Kasumi-1 (cell line): ENCODE measurements at regions not wholly inside any gene's neighbourhood (a gene's known extent, or its start where the extent isn't known, plus 50 kb on each side); places are given as distances from the start of the nearest gene placed in this dataset.
"Not testable (repeated sequence)": the region's sequence is repeated elsewhere in the genome, so short reads cannot be mapped to it uniquely, and the experiment has no call there.

Experiments
- DNase-seq, 2 experiments: peaks; one replicate each; lab custom pipeline; 2025; lab: John Stamatoyannopoulos, UW

GRCh38 chr2:56971383-56971974 lies 787.7 kb downstream of the CCDC85A start:
- DNase-seq = no peak

- DNase-seq = no peak
Observed at GRCh38 chr2:56981554-56981953, 797.8 kb downstream of the CCDC85A start.

GRCh38 chr2:56985609-56986008 lies 801.8 kb downstream of the CCDC85A start:
- DNase-seq = no peak

GRCh38 chr2:57022496-57022895 lies 838.7 kb downstream of the CCDC85A start:
- no peak for DNase-seq

- no peak for DNase-seq
Observed at GRCh38 chr2:57044931-57045635, 861.3 kb downstream of the CCDC85A start.

- no peak for DNase-seq
Observed at GRCh38 chr2:57049273-57049672, 865.5 kb downstream of the CCDC85A start.

- no peak for DNase-seq
Observed at GRCh38 chr2:57050007-57050406, 866.2 kb downstream of the CCDC85A start.

GRCh38 chr2:57066301-57066700 lies 882.5 kb downstream of the CCDC85A start:
- DNase-seq = not testable (repeated sequence)

GRCh38 chr2:57075226-57075625 lies 891.4 kb downstream of the CCDC85A start:
- DNase-seq = no peak

- no peak for DNase-seq
Observed at GRCh38 chr2:57080035-57080434, 896.2 kb downstream of the CCDC85A start.

GRCh38 chr2:57084697-57085281 lies 901.0 kb downstream of the CCDC85A start:
- DNase-seq = no peak

GRCh38 chr2:57093020-57093419 lies 909.2 kb downstream of the CCDC85A start:
- DNase-seq = no peak

GRCh38 chr2:57097855-57098254 lies 914.1 kb downstream of the CCDC85A start:
- DNase-seq = no peak

GRCh38 chr2:57100436-57100835 lies 916.6 kb downstream of the CCDC85A start:
- no peak for DNase-seq

- DNase-seq = no peak
Observed at GRCh38 chr2:57105694-57106093, 921.9 kb downstream of the CCDC85A start.

GRCh38 chr2:57107353-57107752 lies 923.6 kb downstream of the CCDC85A start:
- DNase-seq = no peak

GRCh38 chr2:57111531-57111930 lies 927.7 kb downstream of the CCDC85A start:
- DNase-seq = no peak

- DNase-seq = no peak
Observed at GRCh38 chr2:57119141-57119540, 927.5 kb upstream of the VRK2 start.

- no peak for DNase-seq
Observed at GRCh38 chr2:57126410-57126809, 920.2 kb upstream of the VRK2 start.

- DNase-seq = no peak
Observed at GRCh38 chr2:57139179-57139578, 907.4 kb upstream of the VRK2 start.

- DNase-seq = peak; percentile 33 to 39
Observed at GRCh38 chr2:57141269-57141668, 905.3 kb upstream of the VRK2 start.

- no peak for DNase-seq
Observed at GRCh38 chr2:57146951-57147350, 899.7 kb upstream of the VRK2 start.

- no peak for DNase-seq
Observed at GRCh38 chr2:57156231-57156924, 890.2 kb upstream of the VRK2 start.
